Thymus (tissue), 11 donors: ENCODE measurements at regions not wholly inside any gene's neighbourhood (a gene's known extent, or its start where the extent isn't known, plus 50 kb on each side); places are given as distances from the start of the nearest gene placed in this dataset.

Experiments
- DNase-seq, 9 donors: peaks; one replicate each; pipeline ENCODE4 v3.0.0-alpha.2; 2013; ENCODE audit warnings: low spot score in 9 of 9, low read depth in 6 of 9, missing footprints in 1 of 9
- H3K27ac ChIP-seq, 2 donors: one replicate each; pipeline ENCODE4 v1.5.1; 2013; ENCODE audit warnings: control low read depth in 1 of 2, low read depth in 1 of 2, low read length in 1 of 2, mild to moderate bottlenecking in 1 of 2, moderate library complexity in 1 of 2
- H3K27me3 ChIP-seq, 2 donors: one replicate each; pipeline ENCODE4 v1.5.1; 2013; ENCODE audit warnings: low read length in 1 of 2; ENCODE audit not compliant: control insufficient read depth in 2 of 2, insufficient read depth in 1 of 2
- H3K36me3 ChIP-seq, 2 donors: one replicate each; pipeline ENCODE4 v1.5.1; 2013; ENCODE audit warnings: low read length in 1 of 2, mild to moderate bottlenecking in 1 of 2, moderate library complexity in 1 of 2; ENCODE audit not compliant: control insufficient read depth in 2 of 2, insufficient read depth in 2 of 2
- H3K4me1 ChIP-seq, 2 donors: one replicate each; pipeline ENCODE4 v1.5.1; 2013; ENCODE audit warnings: low read length in 2 of 2; ENCODE audit not compliant: control insufficient read depth in 2 of 2, insufficient read depth in 2 of 2
- H3K4me3 ChIP-seq, 2 donors: one replicate each; pipeline ENCODE4 v1.5.1; 2013; ENCODE audit warnings: low read length in 2 of 2, control low read depth in 1 of 2, mild to moderate bottlenecking in 1 of 2
- H3K9me3 ChIP-seq, 2 donors: one replicate each; pipeline ENCODE4 v1.5.1; 2013; ENCODE audit warnings: low read length in 1 of 2, mild to moderate bottlenecking in 1 of 2; ENCODE audit not compliant: control insufficient read depth in 2 of 2, insufficient read depth in 1 of 2
- WGBS: extraction: QIAGEN DNeasy Blood & Tissue Kit; methylation state at CpG from one replicate; pipeline ENCODE4 v1.1.7; 2013; 5-methylcytosine and 5-hydroxymethylcytosine counted together
- donor health status: healthy.

DNA sequence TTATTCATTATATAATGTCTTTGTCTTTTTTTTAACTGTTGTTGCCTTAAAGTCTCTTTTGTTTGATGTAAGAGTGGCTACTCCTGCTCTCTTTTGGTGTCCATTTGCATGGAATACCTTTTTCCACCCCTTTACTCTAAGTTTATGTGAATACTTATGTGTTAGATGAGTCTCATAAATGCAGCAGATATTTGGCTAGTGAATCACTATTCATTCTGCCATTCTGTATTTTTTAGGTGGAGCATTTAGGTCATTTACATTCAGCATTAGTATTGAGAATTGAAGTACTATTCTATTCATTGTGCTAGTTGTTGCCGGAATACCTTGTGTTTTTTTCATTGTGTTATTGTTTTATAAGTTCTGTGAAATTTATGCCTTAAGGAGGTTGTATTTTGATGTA, 317.1 kb downstream of the ANXA1 start:
- no peaks in the 10 kb centered on the region for H3K36me3 ChIP-seq
- no peak for DNase-seq

DNA sequence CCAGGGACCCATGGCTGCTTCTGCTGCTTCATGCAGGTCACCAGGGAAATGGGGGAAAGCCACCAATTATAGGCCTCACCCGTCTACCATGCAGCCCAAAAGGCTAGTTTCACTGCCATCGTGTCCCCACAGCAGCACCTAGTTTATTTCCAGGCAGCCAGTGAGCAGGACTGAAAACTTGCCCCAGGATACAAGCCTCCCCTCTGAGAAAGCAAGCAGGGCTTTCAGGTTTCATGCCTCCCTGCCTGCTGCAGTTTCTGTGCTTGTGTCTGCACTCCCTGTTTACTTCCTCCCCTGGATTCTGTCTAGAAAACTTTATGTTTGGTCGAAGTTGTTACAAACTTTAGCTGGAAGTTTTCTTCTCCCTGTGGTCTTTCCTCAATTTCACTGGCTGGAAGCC, 319.1 kb downstream of the ANXA1 start:
- WGBS, result 74% methylated on average over 3 of the region's 3 CpGs
- no peak overlapping the region for H3K27ac ChIP-seq
- no peak overlapping the region for H3K4me3 ChIP-seq
- H3K36me3 ChIP-seq, result no peaks in the 10 kb centered on the region
- H3K27me3 ChIP-seq, result no peaks in the 10 kb centered on the region
- no peaks in the 10 kb centered on the region for H3K4me1 ChIP-seq
- no peaks in the 10 kb centered on the region for H3K9me3 ChIP-seq
- DNase-seq, result no peak

More for the DNA sequence above, 317.1 kb downstream of the ANXA1 start:
- H3K27me3 ChIP-seq, result no peaks in the 10 kb centered on the region
- no peak overlapping the region for H3K27ac ChIP-seq
- H3K4me3 ChIP-seq, result no peak overlapping the region
- no peaks in the 10 kb centered on the region for H3K9me3 ChIP-seq
- no peaks in the 10 kb centered on the region for H3K4me1 ChIP-seq
- WGBS, result 95% methylated on average over 1 of the region's 1 CpG

DNA sequence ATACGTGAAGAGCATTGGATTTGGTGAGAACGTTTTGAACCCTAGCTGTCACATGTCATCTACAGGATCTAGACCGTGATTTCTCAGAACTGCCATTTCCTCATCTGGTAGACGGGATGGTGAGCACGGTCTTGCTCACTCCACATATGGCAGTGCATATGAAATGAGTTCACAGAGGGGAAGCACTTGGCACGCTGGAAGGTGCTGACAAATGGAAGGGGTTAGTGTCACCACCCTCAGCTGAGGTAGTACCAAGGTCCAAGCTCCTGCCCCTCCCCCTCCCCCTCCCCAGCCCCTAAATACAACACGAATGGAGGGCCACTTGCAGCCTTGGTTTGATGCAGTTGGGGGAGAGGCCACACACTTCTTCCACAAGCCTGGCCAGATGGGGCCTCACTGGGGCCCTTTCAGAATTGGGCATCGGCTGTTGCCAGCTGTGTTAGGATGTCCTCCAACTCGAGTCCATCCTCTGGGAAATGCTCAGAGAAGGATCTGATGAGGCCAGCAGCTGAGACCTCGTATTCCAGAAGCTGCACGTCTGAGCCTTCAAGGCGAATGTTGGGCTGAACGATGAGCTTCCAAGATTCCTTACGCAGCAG, 322.4 kb downstream of the ANXA1 start:
- Histone ChIP-seq H3K9me3 (no peaks in the 10 kb centered on the region), H3K4me1 (no peaks in the 10 kb centered on the region), H3K4me3 (no peak overlapping the region), H3K27ac (no peak overlapping the region), H3K27me3 (no peaks in the 10 kb centered on the region), H3K36me3 (no peaks in the 10 kb centered on the region)
- 90% methylated on average over 14 of the region's 14 CpGs for WGBS
- no peak for DNase-seq

DNA sequence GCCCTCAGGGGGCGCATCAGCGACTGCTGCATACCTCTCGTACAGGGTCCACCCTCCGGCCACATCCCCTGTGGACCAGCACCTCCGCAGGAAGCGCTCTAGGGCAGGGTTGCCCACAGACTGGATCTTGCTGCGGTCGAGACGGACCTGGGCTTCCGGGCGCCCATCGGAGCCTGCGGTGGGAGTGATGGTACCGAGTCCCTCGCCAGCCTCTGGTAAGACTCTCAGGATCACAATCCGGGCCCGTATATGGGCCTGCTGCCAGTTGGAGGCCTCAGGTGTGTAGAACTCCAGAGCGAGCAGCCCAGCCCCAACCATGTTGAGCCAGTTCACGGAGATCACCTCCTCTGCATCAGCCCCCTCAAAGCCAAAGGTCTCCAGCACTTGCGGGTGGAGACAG, 323.0 kb downstream of the ANXA1 start:
- Histone ChIP-seq H3K36me3 (no peaks in the 10 kb centered on the region), H3K4me3 (no peak overlapping the region), H3K9me3 (no peaks in the 10 kb centered on the region), H3K4me1 (no peaks in the 10 kb centered on the region), H3K27ac (no peak overlapping the region), H3K27me3 (no peaks in the 10 kb centered on the region)
- WGBS, result 97% methylated on average over 20 of the region's 20 CpGs
- no peak for DNase-seq

DNA sequence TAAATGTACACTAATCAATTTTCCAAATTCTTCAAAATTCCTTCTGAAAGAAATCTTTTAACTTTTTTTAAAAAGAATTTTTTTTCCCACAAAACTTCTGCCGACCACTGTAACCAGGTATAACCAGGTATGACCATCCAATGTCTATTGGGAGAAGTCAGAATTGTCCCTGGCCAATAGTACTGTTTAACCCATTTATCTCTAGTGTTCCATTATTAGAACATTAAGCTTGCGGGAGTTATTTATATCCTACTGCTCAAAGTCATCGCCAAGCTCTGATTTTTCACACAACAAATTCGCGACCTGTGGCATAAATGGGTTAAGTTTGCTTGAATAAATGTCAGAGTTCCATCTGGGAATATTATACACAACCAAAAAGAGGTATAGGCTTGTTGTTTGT, 343.2 kb downstream of the ANXA1 start:
- Histone ChIP-seq H3K4me3 (no peak overlapping the region), H3K27me3 (no peaks in the 10 kb centered on the region), H3K4me1 (no peaks in the 10 kb centered on the region), H3K36me3 (no peaks in the 10 kb centered on the region), H3K27ac (no peak overlapping the region), H3K9me3 (no peaks in the 10 kb centered on the region)
- DNase-seq, result no peak
- WGBS, result 94% methylated on average over 5 of the region's 5 CpGs

DNA sequence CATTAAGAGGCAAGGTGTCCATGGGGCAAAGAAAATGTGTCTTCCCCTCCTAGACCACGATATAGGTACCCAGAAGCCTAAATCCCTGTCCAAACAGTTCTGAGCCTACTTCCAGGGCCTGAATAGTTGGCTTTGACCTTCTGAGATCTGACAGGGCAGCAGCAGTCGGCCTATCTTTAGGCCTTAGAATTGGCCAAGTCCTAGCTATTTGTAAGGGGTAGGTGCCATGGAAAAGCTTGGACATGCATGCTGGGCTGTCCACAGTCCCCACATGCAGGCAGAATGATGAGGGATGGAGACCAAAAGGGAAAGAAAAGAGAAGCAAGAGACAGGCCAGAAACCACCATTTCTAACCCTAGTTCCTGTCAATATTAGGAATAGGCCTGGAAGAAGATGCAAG, 346.1 kb downstream of the ANXA1 start:
- Histone ChIP-seq H3K4me1 (no peaks in the 10 kb centered on the region), H3K4me3 (no peak overlapping the region), H3K9me3 (no peaks in the 10 kb centered on the region), H3K27ac (no peak overlapping the region), H3K36me3 (no peaks in the 10 kb centered on the region), H3K27me3 (no peaks in the 10 kb centered on the region)
- 65% methylated on average over 2 of the region's 2 CpGs for WGBS
- no peak for DNase-seq

DNA sequence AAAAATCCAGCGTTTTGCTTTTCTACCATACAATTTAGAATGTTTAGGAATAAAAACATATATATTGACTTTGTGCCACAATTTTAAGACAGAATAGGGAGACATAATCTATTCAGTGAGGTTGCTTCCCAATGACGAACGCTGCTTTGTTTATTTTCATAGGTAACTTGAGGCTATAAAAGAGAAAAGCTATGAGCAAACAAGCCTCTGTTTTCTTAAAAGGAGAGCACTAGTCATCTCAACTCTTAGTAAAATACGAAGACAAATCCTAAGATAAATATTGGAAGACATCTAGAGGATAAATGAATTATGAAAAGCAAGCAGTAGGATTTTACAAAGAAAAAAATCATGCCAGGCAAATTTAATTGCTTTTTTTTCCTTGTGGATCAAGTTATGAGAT, 363.6 kb downstream of the ANXA1 start:
- Histone ChIP-seq H3K4me3 (no peak overlapping the region), H3K4me1 (no peaks in the 10 kb centered on the region), H3K36me3 (no peaks in the 10 kb centered on the region), H3K9me3 (no peaks in the 10 kb centered on the region), H3K27ac (no peak overlapping the region), H3K27me3 (no peaks in the 10 kb centered on the region)
- WGBS, result 56% methylated on average over 4 of the region's 4 CpGs
- no peak for DNase-seq

DNA sequence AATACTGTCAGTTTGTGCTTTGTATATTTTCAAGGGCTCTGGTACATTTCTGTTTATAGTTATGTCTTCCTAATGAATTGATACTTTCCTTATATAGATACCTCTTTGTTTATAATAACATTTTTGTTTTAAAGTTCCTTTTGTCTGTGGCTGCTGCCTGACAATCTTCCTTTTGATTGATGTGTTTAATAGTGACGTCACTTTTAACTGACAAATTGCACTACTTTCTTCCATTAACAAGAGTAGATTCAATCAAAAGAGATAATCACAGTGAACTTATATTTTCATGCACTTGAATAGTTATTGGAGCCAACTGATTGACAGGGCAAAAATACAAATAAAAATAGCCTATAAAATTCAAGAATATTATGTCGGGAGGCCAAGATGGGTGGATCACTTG, 371.7 kb downstream of the ANXA1 start:
- no peak overlapping the region for H3K4me3 ChIP-seq
- H3K27me3 ChIP-seq, result no peaks in the 10 kb centered on the region
- H3K36me3 ChIP-seq, result no peaks in the 10 kb centered on the region
- no peaks in the 10 kb centered on the region for H3K4me1 ChIP-seq
- H3K9me3 ChIP-seq, result no peaks in the 10 kb centered on the region
- H3K27ac ChIP-seq, result no peak overlapping the region
- WGBS, result 92% methylated on average over 2 of the region's 2 CpGs
- DNase-seq, result no peak

DNA sequence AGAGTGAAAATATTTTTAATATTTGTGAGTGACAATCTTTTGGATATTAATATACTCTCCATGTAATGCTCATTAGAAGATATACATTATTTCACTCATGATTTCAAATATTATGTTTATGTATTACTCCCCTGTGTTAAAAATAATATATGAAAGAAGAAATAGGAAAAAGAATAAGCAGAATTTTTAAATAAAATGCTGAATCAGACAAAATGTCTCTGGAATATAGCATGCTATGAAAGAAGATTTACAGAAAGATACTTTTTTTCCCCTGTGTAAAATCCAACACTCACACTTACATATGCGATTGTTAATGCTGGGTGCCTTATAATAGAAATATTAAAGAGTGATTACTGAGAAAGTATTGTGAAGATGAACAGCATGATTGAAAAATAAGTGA, 373.7 kb downstream of the ANXA1 start:
- Histone ChIP-seq H3K9me3 (no peaks in the 10 kb centered on the region), H3K27me3 (no peaks in the 10 kb centered on the region), H3K27ac (no peak overlapping the region), H3K4me1 (no peaks in the 10 kb centered on the region), H3K36me3 (no peaks in the 10 kb centered on the region), H3K4me3 (no peak overlapping the region)
- DNase-seq, result no peak
- 98% methylated on average over 1 of the region's 1 CpG for WGBS

DNA sequence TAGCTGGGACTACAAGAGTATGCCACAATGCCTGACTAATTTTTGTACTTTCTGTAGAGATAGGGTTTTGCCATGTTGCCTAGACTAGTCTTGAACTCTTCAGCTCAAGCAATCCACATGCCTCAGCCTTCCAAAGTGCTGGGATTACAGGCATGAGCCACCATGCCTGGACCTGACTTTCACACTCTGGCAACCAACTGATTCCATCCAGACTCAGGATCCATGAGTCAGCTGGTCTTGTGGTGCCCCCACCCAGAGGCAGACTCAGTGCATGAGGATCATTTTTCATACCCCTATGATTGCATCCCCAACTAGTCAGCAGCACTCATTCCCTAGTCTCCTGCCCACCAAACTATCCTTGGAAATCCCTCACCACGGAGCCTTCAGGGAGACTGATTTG, 375.9 kb downstream of the ANXA1 start:
- Histone ChIP-seq H3K36me3 (no peaks in the 10 kb centered on the region), H3K4me3 (no peak overlapping the region), H3K9me3 (no peaks in the 10 kb centered on the region), H3K27ac (no peak overlapping the region), H3K27me3 (no peaks in the 10 kb centered on the region), H3K4me1 (no peaks in the 10 kb centered on the region)
- no peak for DNase-seq
- 85% methylated on average over 1 of the region's 1 CpG for WGBS
